Breast epithelium (tissue), 3 donors: ENCODE measurements at regions not wholly inside any gene's neighbourhood (a gene's known extent, or its start where the extent isn't known, plus 50 kb on each side); places are given as distances from the start of the nearest gene placed in this dataset.

Experiments used
- POLR2A ChIP-seq: fragments of 450-650 bp; IDR thresholded peaks from one replicate; pipeline ENCODE4 v1.6.1; 2016; ENCODE audit warnings: antibody characterized with exemption, mild to moderate bottlenecking, moderate library complexity
- TF ChIP-seq, protein P1 (sequence below), 3 donors: fragments of 450-650 bp; IDR thresholded peaks; one replicate each; pipeline ENCODE4 v1.5.1; 2016 to 2017; ENCODE audit warnings: antibody characterized with exemption in 3 of 3, mild to moderate bottlenecking in 3 of 3, moderate library complexity in 3 of 3

GRCh38 chr5:179418972-179419371, 73.7 kb upstream of the ADAMTS2 start:
- TF ChIP-seq, protein P1, sequence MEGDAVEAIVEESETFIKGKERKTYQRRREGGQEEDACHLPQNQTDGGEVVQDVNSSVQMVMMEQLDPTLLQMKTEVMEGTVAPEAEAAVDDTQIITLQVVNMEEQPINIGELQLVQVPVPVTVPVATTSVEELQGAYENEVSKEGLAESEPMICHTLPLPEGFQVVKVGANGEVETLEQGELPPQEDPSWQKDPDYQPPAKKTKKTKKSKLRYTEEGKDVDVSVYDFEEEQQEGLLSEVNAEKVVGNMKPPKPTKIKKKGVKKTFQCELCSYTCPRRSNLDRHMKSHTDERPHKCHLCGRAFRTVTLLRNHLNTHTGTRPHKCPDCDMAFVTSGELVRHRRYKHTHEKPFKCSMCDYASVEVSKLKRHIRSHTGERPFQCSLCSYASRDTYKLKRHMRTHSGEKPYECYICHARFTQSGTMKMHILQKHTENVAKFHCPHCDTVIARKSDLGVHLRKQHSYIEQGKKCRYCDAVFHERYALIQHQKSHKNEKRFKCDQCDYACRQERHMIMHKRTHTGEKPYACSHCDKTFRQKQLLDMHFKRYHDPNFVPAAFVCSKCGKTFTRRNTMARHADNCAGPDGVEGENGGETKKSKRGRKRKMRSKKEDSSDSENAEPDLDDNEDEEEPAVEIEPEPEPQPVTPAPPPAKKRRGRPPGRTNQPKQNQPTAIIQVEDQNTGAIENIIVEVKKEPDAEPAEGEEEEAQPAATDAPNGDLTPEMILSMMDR (IDR thresholded peaks at IDR 0.05) = no peak
- TF ChIP-seq POLR2A = no peak
